GM19372 (cell line): ENCODE measurements at regions not wholly inside any gene's neighbourhood (a gene's known extent, or its start where the extent isn't known, plus 50 kb on each side); places are given as distances from the start of the nearest gene placed in this dataset.

Source experiments
- ATAC-seq: cut with Tn5 transposase; IDR thresholded peaks from one replicate; pipeline ENCODE4 v1.9.1; 2021; ENCODE audit warnings: mild to moderate bottlenecking, low read depth, moderate library complexity; ENCODE audit not compliant: unreplicated experiment

GRCh38 chr4:13316354-13316753 lies 167.8 kb downstream of the RAB28 start:
- no peak for ATAC-seq

- no peak for ATAC-seq
Measured at GRCh38 chr4:13313856-13314255, 170.3 kb downstream of the RAB28 start.

- ATAC-seq = no peak
Measured at GRCh38 chr4:13312264-13312663, 171.9 kb downstream of the RAB28 start.

GRCh38 chr4:13309751-13310150 lies 174.4 kb downstream of the RAB28 start:
- no peak for ATAC-seq

- ATAC-seq = no peak
Measured at GRCh38 chr4:13306356-13306755, 177.8 kb downstream of the RAB28 start.

DNA sequence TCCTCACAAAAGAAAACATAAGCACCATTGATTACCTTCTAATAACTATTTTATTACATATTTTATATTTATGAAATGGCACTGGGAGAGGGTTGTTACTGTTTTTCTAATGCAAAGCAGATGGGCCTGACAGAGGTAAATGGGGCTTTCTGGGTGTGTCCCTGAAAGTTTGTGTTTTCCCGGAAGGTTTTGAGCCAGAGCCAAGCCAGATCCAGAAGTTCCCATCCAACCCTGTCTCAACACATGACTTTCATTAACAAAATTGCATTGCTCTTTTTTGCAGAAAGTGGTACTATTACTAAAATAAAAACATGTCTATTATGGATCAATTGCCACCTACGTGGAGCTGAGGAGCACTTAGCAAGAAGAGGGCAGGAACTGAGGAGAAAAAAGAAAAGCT lies 181.3 kb downstream of the RAB28 start:
- ATAC-seq = no peak

GRCh38 chr4:13299343-13299742 lies 184.8 kb downstream of the RAB28 start:
- ATAC-seq = no peak

DNA sequence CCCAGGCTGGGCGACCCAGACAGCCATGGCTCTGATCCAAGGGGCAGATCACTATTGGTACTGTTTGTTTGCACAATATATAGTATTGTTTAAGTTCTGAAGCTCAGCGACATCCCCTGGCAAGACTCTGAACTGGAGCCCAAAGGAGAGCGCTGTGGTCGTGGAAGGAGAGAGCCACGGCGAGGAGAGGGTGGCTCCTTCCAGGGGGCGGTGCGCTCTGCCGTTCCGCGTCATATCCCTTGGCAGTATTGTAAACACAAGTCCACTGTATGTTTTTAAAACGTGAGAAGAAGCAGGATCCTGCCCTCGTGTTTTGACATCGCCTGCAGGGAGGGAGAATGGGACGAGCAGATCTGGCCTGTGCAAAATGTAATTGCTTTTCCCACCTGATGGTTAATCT lies 185.5 kb downstream of the RAB28 start:
- ATAC-seq = no peak

GRCh38 chr4:13296986-13297385 lies 187.2 kb downstream of the RAB28 start:
- ATAC-seq = no peak

GRCh38 chr4:13294961-13295605 lies 189.1 kb downstream of the RAB28 start:
- no peak for ATAC-seq

DNA sequence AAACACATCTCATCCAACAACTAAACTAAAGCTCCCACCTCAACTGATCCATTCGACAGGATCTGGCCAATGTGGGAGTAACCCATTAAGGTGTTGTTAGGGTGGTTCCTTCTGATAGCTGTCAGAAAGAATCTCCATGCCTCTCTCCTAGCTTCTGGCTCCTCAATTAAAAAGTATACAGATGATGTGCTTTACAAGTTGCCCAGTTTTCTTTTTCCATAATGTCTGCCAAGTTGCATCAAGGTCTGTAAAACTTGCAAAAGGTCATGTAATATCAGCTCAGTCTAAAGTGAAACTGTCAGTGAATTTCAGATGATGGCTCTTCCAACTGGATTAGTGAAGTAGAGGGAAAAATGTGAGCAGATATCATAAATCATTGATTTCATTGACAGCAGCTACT lies 191.8 kb downstream of the RAB28 start:
- no peak for ATAC-seq

DNA sequence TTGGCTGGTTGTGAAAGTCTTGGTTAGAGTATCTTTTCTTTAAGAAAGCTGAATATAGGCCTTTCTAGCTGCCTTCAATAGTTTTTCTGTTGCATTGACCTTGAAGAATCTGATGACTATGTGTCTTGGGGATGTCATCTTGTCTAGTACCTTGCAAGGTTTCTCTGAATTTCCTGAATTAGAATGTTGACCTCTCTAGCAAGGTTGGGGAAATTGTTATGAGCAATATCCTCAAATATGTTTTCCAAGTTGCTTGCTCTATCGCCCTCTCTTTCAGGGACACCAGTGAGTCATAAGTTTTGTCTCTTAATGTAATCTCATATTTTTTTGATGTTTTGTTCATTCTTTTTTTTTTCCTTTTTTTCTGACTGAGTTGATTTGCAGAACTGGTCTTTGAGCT lies 194.7 kb downstream of the RAB28 start:
- ATAC-seq = no peak

DNA sequence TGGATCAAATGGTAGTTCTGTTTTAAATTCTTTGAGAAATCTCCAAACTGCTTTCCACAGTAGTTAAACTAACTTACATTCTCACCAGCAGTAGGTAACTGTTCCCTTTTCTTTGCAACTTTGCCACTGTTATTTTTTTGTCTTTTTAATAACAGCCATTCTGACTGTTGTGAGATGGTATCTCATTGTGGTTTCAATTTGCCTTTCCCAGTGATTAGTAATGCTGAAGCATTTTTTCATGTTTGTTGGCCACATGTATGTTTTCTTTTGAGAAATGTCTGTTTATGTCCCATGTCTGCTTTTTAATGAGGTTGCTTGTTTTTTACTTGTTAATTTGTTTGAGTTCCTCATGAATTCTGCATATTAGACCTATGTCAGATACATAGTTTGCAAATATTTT lies 198.8 kb downstream of the RAB28 start:
- no peak for ATAC-seq

DNA sequence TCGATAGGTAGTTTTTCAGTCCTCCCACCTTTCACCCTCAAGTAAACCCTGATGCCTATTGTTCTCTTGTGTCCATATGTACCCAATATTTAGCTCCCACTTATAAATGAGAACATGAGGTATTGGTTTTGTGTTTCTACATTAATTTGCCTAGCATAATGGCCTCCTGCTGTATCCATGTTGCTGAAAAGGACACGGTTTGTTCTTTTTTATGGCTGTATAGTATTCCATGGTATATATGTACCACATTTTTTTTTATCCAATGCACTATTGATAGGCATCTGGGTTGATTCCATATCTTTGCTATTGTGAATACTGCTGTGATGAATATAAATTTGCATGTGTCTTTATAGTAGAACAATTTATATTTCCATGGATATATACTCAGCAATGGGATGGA lies 199.2 kb downstream of the RAB28 start:
- no peak for ATAC-seq

GRCh38 chr4:13276357-13276756 lies 207.8 kb downstream of the RAB28 start:
- no peak for ATAC-seq

DNA sequence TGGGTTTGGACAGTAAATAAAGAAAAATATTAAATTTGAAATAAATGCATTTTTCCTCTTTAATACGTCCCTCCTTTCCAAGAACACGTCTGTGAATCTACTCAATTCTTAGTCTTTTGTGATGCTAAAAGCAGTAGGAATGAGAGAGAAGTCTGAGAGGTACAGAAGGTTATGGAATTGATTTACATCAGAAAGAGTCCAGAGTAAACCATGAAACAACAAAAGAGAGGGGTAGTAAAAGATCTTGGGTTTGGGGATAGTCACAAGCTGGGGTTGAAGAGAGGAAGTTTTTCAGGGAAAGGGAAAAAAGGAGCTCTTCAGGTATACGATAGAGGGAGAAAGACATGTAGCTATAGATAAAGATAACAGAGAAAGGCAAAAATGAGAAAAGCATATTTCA lies 215.4 kb downstream of the RAB28 start:
- no peak for ATAC-seq

- ATAC-seq = no peak
Measured at GRCh38 chr4:13268165-13268564, 216.0 kb downstream of the RAB28 start.

GRCh38 chr4:13267091-13267490 lies 217.0 kb downstream of the RAB28 start:
- no peak for ATAC-seq

DNA sequence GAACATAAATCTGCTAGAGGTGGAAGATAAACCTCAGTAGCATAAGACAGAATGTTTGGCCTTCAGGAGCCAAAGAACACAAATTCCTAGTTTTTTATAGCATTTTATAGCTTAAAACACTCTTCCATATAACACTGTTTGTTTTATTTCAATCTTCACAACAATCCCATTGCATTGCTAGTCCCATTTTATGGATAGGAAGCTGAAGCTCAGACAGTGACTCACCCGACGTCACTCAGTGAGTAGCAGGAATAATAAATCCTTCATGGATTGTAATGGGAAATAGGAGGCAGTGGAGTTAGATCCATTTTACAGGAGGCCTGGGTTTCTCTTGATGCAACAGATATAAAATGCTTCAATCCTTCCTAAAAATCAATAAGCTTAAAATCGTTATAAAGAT lies 217.5 kb downstream of the RAB28 start:
- ATAC-seq = no peak

DNA sequence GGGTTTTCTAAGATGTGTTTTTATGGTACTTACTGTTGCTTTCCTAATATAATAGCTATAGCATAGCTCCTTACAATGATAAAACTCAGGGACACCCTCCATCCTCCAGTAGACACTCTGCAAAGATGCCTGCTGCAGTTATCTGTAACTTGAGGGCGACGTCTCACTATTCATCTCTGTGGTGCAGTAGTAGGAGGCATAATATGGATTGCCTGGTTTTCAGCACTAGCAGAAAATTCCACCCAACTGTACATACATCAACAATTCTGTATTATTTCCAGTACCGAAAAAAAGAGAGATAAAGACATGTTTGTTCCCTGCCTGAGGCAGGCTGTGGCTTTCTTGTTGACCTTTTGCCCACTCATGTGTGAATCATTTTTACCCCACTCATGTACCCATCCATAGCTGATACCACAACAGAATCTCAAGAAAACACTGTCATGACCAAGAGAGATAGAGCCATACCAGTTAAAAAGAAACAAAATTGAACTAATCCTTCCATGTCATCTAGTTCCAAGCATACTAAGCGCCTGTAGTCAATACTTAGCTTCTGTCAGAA lies 220.1 kb downstream of the RAB28 start:
- ATAC-seq = no peak

DNA sequence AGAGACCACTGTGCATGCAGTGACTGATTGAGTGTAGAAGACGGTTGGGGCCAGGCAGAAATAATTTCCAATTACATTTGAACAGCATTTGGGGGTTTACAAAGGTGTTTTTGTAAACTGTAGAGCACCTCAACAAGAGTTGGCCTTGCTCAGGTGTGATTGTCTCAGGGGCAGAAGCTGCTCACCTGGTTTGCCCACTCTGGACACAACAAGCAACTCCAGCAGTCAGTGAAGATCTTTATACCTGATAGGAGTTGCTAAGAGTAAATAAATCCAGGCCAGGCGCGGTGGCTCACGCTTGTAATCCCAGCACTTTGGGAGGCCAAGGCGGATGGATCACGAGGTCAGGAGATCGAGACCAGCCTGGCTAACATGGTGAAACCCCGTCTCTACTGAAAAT lies 221.3 kb downstream of the RAB28 start:
- no peak for ATAC-seq

DNA sequence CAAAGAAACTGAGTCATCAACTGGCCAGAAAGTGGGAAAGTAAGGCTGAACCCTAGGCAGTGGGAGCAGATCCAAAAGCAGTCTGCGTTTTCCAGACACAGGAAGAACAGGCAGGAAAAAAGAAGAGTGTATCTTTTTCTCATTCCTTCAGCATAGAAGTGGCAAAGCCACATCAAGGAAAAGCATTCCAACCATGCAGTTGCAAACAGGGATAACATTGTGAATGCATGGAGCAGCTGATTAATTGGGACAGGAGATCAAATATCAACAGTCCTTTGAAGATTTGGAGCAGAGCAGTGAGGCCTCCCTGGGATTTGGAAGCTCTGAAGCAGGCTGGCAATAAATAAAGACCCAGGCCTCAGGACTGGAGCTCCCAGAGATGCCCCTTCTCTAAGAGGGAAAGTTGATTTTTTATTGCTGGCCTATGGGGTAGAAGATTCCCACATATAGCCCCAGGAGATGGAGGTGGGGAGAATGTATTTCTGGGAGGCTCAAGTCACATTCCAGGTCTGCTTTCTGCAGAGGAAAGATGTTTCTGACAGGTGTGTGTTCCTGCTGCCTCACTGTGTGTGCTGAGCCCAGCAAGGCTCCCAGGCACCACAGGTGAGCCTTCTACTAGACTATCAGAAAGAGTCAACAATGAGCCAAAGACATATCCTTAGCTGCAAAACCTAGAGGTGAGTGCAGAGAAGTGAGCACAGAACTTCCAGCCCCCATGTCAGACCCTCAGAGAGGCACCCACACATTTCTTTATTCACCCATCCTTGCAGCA lies 222.5 kb downstream of the RAB28 start:
- no peak for ATAC-seq
